ENCODE measurements at regions not wholly inside any gene's neighbourhood (a gene's known extent, or its start where the extent isn't known, plus 50 kb on each side); places are given as distances from the start of the nearest gene placed in this dataset.
"Not testable (repeated sequence)": the region's sequence is repeated elsewhere in the genome, so short reads cannot be mapped to it uniquely, and the experiment has no call there.

DNA sequence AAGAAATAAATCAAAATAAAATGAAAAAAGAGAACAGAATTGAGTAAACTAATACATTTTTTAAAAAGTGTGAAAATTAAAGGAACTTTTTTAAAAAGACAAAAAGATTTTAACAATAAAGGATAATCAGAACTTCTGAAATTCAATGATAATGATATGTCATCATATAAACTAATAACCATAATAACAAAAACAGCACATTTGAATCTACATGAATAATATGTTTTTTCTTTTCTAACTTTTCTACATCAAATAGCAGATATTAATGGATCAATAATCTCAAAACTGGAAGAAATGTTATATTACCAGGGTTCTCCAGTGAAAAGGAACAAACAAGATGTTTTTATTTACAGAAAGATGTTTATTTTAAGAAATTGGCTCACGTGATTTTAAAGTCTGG lies 903.3 kb upstream of the MIR17HG start:
- DNase-seq, result no peak

DNA sequence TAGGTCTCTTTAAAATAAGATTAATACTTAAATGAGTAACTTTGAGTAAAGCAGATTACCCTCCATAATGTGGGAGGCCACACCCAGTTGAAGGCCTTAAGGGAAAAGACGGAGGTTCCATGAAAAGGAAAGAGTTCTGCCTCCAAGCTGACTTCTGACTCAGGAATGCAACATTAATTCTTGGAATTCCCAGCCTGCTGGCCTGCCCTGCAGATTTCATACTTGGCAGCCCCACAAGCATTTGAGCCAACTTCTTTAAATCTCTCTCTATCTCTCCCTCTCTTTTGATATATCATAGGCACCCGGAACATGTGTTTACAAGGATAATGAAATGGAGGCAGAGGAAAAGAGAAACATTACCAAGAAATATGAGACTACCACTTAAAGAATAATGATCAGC lies 902.3 kb upstream of the MIR17HG start:
- no peak for DNase-seq

DNA sequence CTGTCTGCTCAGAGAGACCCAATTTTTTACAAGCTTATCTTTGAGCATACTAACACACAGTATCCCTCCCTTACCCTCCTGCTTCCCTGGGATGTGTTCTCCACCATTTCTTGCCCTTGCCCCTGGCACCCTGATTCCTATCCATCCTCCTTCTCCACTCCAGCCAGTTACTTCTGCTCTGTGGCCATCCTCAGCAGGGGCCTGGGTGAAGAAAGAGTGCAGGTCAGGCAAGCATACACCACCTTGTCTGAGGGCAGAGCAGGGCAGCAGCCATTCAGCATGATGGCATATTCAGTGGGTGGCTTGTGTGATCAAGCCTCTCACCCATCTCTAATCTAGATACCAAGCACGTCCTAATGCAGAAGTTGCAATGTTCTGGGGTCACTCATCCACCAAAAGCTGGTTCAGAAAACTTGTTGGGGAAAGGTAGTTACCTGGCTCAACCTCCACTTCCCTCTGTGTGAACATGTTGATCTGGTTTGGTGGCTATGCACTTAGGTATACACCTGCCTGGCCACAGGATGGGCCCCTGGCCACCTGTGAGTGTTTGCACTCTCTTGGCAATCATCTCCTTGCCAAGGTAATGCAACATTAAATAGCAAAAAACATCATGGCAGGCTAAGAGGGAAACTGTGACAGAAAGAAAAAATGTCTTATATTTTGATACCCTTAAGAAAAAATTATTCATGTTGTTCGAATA lies 900.3 kb upstream of the MIR17HG start:
- no peak for DNase-seq

DNA sequence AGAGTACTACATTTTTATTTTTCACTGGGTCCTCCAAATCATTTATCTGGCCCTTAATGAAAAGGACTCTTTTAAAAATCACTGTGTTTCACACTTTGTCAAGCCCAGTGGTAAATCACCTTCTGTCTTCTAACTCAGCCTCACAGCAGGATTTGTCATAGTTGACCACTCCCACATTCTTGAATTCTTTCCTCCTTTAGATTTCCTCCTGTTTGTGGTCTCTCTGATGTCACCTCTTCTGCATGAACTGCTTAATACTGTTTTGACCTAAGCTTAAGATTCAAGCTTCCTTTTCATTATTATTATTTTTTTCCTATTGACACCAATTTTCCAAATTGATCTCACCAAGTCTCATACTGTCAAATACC lies 899.8 kb upstream of the MIR17HG start:
- no peak for DNase-seq

DNA sequence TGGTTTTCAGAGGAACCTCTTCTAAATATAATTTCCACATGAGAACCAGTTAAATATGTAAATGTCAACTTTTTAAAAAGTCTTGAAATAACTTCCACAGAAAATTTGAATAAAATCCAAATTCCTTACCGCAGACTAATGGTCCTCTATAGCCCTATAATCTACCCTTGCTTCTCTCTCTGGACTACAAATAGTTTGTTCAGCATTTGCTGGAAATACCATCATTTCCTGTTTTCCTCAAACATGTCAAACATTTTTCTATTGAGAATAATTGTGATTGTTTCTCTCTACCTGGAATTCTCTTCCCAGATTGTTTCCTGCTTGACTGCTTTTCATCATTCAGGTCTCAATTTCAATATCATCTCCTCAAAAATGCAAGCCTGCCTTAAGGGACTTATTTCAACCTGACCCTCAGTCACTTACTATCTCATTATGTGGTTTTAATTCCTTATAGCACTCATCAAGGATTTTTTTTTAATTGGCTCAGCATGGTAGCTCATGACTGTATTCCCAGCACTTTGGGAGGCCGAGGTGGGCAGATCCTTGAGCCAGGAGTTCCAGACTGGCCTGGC lies 898.9 kb upstream of the MIR17HG start:
- DNase-seq, result no peak

DNA sequence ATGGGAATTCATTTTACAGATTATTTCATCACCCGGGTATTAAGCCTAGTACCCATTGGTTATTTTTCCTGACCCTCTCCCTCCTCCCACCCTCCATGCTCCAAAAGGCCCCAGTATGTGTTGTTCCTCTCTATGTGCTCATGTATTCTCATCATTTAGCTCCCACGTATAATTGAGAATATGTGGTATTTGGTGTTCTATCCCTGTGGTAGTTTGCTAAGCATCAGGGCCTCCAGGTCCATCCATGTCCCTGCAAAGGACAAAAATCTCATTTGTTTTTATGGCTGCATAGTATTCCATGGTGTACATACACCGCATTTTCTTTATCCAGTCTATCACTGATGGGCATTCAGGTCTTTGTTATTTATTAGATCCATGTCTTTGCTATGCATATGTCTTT lies 894.1 kb upstream of the MIR17HG start:
- DNase-seq, result no peak

DNA sequence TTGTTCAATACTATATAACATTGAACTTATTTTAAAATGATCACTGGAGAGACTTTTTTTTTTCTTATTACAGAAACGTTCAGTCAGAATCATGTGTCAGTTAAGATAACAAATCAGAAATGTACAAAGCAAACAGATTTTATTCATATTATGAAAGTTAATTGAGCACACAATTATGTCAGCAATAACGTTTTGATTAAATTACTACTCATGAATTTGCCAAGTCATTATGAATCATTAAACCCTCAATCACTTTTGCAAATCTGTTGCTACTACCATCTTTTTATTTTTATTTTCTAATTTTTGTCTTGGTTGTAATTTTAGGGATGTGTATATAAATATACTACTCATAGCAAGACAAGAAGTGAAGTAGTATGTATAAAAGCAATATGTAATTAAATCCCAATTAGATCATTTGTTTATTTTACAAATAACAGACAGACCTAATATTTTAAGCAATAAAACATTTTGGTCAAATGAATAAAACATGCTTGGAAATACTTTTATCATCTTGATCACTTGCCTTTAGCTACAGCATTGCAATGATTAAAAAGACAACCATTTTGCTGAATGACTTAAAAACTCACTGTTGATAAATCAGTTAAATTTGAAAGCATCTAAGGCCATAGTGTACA lies 893.4 kb upstream of the MIR17HG start:
- DNase-seq, result no peak

DNA sequence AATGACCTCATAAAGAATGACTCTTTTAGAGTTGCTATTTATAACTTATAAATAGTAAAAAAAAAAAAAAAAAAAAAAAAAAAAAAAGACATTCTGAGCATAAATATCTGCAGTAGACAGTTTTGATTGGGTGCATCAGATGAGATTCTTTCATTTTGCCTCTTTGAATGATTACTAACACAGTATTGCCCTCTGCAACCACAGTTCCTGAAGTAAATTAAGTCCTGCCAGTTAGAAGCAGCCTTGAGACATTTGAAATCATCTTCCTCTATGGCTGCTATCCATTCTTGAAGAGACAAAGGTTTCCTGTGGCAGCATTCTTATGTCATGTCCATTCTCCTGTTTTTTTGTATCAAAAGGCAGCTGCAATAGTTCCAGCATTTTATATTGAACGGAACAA lies 892.4 kb upstream of the MIR17HG start:
- DNase-seq, result no peak

DNA sequence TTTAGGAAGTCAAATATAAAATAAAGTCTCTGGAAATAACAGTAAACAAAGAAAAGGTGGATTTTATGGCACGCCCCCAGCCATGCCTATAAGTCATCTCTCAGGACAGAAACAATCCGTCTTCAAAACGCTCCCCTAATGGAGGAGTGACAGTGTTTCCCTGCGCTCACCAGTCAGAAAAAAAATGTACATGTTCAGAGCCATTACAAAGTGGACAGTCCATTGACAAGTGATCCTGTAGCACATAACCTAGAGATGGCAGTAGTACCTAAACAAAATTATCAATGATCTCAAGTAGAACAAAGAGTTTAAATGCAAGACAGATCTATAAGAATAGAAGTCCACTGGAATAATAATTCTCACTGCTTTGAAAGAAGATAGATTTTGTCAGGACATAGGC lies 891.7 kb upstream of the MIR17HG start:
- no peak for DNase-seq

DNA sequence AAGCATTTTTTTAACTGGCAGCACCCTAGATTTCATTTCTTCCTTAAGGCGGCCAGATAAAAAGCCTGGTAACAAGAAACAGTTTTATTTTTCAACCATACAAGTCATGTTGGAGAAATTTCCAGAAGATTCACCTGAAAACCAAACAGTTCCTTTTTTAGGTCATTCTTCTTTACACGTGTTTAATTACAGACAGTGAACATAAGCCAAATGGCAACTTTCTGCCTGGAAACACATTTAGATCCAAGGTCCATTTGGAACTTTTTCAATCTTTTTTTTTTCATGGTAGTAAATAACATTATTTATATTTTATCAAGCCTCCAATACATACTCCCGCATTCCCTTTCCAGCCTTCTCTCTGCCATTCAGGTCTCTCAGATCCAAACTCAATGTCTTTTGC lies 886.1 kb upstream of the MIR17HG start:
- no peak for DNase-seq

DNA sequence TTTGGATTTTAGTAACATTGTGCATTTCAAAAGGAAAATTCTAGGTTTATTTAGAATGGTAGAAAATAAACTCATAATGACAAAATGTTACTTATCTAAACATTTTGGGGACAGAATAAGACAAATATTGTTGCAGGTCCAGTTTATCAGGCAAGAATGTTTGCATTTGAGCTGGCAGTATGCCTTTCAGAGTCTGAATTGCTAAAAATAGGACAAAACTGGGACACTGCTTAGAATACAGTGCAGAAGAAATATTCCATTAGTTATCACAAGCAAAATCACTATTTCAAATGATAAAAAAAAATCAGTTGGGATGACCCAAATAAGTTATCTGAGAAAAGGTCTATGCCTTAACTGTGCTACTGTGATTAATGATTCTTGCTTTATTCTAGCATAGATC lies 870.3 kb upstream of the MIR17HG start:
- no peak for DNase-seq

DNA sequence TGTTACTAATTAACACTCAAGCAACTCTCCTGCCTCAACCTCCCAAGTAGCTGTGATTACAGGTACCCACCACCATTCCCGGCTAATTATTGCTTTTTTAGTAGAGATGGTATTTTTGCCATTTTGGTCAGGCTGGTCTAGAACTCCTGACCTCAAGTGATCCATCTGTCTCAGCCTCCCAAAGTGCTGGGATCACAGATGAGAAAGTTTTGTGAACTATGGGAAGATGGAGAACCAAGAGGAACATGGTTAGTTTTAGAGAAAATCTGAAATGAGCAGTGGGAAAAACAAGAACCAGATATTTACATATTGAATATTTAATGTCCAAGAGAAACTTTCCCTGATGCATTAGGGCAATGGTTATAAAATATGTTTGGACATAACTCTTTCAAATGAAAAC lies 863.6 kb upstream of the MIR17HG start:
- DNase-seq, result no peak

DNA sequence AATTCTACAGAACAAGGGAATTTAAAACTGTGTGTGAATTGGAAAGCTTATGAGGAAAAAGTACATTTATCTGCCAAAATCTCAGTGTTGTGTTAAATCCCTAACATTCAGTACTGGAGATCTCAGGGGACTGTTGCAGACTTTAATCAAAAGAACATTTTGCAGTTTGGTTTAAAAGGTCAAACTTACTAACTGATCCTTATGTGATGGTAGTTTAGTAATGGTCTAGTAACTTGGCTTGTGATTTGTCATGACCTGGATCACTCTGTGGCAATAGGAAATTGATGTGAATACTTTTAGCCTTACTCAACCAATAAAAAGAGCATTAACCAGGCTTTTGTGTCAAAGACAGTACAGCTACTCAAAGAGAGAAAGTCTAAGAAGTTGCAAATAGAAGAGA lies 862.1 kb upstream of the MIR17HG start:
- DNase-seq, result no peak

DNA sequence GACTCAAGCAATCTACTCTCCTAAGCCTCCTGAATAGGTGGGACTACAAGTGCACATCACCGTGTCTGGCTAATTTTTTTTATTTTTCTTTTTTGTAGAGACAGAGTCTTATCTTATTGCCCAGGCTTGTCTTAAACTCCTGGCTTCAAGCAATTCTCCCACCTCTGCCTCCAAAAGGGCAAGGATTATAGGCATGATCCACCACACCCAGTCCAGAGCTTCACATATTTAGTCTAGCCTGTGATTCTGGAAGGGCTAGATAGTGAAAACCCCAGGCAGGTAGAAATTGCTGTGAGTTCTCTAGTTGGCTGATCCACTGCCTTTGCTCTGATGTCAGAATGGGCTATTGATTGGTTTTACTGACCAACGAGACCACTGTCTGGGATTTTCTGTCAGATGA lies 854.6 kb upstream of the MIR17HG start:
- no peak for DNase-seq

DNA sequence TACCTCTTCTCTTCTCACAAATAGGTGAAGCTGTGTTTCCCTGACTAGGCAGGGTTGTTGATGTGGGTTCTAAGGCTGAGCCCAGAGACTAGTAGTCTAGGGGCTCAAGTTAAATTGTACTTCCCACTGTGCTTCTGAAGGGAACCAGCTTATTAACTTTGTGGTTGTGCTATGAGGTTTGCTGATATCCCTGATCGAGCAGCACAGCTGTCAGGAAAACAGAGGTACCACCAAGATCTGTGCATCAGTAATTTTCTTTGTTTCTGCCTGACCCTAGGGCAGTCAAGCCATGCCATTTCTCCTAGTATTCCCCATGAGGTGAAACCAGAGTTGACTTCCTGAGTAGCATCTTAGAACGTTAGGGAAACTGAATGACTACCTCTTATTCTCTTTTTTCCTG lies 853.8 kb upstream of the MIR17HG start:
- DNase-seq, result no peak

DNA sequence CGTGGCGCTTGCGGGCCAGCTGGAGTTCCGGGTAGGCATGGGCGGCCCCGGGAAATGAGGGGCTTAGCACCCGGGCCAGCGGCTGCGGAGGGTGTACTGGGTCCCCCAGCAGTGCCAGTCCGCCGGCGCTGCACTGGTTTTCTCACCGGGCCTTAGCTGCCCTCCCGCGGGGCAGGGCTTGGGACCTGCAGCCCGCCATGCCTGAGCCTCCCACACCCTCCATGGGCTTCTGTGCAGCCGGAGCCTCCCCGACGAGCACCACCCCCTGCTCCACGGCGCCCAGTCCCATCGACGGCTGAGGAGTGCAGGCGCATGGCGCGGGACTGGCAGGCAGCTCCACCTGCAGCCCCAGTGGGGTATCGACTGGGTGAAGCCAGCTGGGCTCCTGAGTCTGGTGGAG lies 852.6 kb upstream of the MIR17HG start:
- DNase-seq, result not testable (repeated sequence)

DNA sequence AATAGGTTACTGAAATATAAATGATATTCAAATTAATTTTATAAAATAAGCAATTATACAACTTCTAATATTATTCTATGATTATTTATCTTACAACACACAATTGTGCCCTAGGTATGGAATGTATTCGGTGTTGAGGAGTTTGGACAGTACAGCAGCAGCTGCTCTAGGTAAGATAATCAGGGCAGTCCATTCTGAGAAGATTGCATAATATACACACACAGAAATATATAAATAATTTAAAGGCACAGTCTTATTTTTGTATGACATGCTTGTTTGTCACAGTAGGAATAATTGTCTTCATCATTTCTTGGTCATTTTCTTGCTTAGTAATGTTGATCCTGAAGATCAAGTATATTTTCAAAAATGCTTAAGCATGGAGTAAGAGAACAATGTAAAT lies 849.4 kb upstream of the MIR17HG start:
- DNase-seq, result no peak

DNA sequence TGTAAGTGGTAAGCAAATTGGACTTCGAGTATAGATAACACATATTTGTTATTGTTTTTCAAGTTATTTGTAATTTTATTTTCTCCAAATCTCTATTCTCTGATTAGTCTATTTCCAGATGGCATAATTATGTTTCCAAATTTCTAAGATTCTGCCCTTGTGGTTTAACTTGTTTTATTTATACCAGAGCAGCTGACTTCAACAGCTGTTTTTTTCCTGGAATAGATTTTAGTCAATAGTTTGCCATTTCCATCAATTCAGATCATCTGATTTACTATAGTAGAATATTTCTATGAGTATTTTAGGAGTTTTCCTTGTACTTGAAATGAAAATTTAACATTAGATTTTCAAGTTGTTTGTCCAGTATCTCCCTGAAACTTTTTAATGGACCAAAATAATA lies 848.7 kb upstream of the MIR17HG start:
- no peak for DNase-seq

DNA sequence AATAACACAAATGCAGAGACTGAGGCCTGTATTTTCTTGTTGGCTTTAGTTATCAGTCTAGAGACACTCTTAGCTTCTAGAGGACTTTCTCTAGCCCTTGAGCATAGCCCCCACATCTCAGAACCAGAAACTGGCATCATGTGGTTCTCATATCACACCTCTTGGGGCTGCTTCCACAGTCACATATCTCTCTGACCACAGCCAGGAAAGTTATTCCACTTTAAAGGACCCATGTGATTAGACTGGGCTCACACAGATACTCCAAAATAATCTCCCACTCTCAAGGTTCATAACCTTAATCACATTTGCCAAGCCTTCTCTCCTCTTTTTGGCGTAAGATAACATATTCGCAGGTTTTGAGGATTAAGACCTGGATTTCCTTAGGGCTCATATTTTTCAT lies 846.9 kb upstream of the MIR17HG start:
- no peak for DNase-seq

DNA sequence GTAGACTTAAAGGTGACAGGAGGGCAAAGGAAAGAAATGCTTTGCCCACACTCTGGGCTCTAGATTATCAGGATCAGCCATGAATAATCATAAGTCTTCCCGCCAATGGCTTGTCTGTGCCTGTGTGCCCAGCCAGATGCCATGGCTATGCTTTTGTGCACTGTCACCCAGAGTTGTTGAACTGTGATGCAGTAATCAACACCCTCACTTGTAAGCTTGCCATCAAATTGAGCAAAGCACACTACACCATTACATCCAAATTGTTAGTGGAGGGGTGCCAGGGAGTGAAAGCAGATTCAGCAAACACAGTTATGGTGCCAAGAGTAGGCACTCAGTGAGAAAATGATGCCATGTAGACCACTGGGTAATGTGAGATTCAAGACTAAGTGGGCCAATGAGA lies 845.3 kb upstream of the MIR17HG start:
- DNase-seq, result no peak

DNA sequence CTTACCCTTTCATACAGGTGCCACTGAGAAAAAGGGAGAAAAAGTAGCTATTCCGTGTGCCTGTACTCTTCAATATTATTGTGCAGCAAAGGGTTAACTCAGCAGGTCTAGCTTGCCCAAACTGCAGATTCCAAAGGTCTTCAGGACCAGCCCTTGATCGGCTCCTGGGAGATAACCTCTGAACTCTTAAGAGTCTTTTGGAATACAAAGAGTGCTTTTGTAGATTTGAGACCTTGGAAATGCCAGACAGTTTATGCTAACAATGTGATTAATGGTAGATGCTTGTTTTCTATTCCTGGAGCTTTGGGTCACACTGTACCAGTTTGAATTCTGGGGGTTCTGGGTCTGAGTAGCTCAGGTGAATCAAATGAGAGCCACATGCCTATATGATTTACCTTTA lies 844.7 kb upstream of the MIR17HG start:
- no peak for DNase-seq

DNA sequence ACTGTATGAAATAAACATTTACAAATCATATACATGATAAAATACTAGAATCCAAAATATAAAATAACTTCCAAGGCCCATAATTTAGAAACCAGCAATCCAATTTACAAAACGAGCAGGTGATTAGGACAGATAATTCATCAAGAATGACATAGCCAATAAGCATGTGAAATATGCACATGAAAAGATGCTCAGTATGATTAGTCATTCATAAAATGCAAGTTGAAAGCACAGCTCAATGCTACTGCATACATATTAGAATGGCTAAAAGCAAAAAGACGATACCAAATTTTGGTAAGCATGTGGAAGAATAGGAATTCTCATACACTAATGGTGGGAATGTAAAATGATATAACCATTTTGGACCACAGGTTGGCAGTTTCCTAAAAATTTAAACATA lies 837.2 kb upstream of the MIR17HG start:
- DNase-seq, result no peak

DNA sequence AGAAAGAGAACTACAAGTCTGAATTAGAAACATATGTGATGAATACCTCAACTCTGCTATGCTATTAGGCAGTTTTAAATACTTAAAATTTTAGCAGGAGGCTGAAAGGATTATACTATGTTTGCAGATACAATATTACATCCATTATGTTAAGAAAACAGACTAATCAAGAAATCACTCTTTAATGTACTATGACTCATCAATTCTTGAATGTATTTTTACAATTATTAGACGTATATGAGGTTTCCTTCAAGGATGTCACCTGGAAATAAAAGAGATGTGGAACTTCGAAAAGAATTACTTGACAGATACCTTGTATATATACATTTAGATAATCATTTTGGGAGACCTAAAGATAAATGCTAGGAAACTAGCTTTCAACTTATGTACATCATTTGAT lies 835.6 kb upstream of the MIR17HG start:
- DNase-seq, result no peak

DNA sequence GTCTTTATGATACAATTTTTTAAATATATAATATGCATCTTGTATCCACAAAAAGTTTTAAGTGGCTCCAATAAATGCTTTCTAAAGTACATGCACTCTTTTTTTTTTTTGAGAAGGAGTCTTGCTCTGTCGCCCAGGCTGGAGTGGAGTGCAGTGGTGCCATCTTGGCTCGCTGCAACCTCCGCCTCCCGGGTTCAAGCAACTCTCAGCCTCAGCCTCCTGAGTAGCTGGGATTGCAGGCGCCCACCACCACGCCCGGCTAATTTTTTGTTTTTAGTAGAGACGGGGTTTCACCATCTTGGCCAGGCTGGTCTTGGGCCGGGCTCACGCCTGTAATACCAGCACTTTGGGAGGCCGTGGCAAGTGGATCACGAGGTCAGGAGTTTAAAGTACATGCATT lies 832.8 kb upstream of the MIR17HG start:
- not testable (repeated sequence) for DNase-seq

DNA sequence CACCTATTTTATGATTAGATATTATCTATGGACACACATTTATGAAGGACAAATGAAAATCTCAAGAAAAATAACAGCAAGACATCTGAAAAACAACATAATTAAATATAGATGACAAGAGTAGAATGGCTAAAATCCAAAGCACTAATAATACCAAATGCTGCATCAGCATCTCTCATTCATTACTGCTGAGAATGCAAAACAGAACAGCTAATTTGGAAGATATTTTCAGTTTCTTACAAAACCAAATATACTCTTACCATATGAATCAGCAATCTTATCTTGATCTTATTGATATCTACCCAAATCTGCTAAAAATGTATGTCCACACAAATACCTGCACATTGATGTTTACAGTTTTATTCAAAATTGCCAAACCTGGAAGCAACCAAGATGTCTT lies 829.1 kb upstream of the MIR17HG start:
- no peak for DNase-seq

Data from NCI-H345 (cell line).